ENCODE measurements at regions not wholly inside any gene's neighbourhood (a gene's known extent, or its start where the extent isn't known, plus 50 kb on each side); places are given as distances from the start of the nearest gene placed in this dataset.

DNA sequence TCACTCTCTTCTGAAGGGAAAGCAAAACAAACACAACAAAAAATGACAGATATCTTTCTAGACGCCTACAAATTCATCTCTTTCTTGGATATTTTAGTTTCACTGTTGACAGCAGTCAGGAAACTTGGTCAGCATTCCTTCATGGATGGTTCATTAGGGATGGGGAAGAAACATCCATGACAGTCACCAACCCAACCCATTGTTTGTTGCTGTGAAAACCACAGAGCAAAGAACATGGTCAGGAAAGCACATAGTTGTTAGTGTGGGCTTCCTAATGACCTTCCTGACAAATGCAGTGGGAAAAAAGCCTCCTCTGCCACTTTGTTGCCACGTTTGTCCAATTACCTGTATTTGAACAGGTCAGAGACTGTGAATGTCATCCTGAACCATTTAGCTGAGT, 139.8 kb upstream of the SNX19 start:
- TF ChIP-seq, protein P1, sequence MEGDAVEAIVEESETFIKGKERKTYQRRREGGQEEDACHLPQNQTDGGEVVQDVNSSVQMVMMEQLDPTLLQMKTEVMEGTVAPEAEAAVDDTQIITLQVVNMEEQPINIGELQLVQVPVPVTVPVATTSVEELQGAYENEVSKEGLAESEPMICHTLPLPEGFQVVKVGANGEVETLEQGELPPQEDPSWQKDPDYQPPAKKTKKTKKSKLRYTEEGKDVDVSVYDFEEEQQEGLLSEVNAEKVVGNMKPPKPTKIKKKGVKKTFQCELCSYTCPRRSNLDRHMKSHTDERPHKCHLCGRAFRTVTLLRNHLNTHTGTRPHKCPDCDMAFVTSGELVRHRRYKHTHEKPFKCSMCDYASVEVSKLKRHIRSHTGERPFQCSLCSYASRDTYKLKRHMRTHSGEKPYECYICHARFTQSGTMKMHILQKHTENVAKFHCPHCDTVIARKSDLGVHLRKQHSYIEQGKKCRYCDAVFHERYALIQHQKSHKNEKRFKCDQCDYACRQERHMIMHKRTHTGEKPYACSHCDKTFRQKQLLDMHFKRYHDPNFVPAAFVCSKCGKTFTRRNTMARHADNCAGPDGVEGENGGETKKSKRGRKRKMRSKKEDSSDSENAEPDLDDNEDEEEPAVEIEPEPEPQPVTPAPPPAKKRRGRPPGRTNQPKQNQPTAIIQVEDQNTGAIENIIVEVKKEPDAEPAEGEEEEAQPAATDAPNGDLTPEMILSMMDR (IDR thresholded peaks at IDR 0.05), result no peak
- TF ChIP-seq EP300 (IDR thresholded peaks at IDR 0.05) (no peak), POLR2A (IDR thresholded peaks at IDR 0.05) (no peak)
